ENCODE measurements at regions not wholly inside any gene's neighbourhood (a gene's known extent, or its start where the extent isn't known, plus 50 kb on each side); places are given as distances from the start of the nearest gene placed in this dataset.

DNA sequence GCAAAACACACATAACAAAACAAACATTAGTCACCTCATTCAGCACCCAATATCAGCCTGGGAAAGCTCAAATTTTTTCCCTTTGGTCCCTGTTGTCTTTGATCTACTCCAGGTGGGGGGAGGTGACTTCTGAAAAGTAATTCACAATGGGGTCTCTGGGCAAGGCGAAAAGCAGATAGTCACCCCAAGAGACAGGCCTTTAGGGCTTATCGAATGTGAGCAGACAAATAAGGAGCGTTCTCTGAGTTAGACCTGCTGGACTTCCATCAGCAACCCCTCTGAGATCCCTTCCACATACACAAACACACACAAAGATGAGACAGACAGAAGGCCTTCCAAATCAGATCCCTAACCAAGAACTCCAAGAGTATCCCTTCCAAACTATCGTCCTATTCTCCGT, 171.0 kb upstream of the SMAD3 start:
- Mint-ChIP-seq H3K4me1 (peaks cover 0 to 3% (median 0%) of the 10 kb centered on the region in 4 donors), H3K27ac (no peak overlapping the region), H3K36me3 (no peaks in the 10 kb centered on the region), H3K4me3 (no peak overlapping the region), H3K9me3 (peaks cover 0 to 3% (median 0%) of the 10 kb centered on the region in 7 donors), H3K27me3 (no peaks in the 10 kb centered on the region)
- DNase-seq (no peak), ATAC-seq (ENCODE audit: low read depth in 2 of 2) (no peak)
- no peaks in the 10 kb centered on the region for H3K4me1 ChIP-seq (ENCODE audit: control insufficient read depth, insufficient read depth, low read length, poor library complexity, severe bottlenecking)
- H3K27ac ChIP-seq (ENCODE audit: insufficient read depth, low read length, poor library complexity, severe bottlenecking) = no peak overlapping the region
- H3K9me3 ChIP-seq (ENCODE audit: control insufficient read depth in 2 of 2, low read length in 2 of 2) = no peaks in the 10 kb centered on the region
- no peaks in the 10 kb centered on the region for H3K27me3 ChIP-seq (ENCODE audit: control insufficient read depth, insufficient read depth, low read length)
- H3K4me3 ChIP-seq (ENCODE audit: low read depth, low read length) = no peak overlapping the region
- no peaks in the 10 kb centered on the region for H3K36me3 ChIP-seq (ENCODE audit: control insufficient read depth, insufficient read depth, low read length)

DNA sequence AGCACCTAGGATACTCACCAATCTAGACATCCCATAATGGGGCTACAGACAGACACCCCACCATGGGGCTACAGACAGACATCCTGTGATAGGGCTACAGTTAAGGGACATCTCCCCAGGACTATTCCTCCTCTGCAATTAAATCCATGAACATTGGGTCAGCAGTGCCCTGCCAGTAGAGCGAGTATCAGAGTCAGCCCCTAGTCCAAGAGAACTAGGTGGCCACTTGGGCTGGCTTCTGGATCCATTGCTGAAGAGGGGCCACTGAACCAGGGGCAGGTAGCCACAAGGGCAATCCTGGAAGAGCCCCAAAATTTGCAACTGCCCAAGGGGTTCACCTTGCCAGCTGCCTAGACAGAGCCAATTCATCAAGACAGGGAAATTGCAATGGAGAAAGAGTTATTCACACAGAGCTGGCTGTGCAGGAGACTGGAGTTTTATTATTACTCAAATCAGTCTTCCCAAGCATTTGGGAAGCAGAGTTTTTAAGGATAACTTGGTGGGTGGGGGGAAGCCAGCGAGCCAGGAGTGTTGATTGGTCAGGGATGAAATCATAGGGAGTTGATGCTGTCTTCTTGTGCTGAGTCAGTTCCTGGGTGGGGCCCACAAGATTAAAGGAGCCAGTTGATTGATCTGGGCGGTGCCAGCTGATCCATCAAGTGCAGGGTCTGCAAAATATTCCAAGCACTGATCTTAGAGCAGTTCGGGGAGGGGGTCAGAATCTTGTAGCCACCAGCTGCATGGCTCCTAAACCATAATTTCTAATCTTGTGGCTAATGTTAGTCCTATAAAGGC, 170.2 kb upstream of the SMAD3 start:
- no peaks in the 10 kb centered on the region for H3K36me3 Mint-ChIP-seq
- no peak overlapping the region for H3K4me3 Mint-ChIP-seq
- H3K9me3 Mint-ChIP-seq = peaks cover 0 to 3% (median 0%) of the 10 kb centered on the region in 7 donors
- Histone ChIP-seq H3K9me3 (ENCODE audit: control insufficient read depth in 2 of 2, low read length in 2 of 2) (no peaks in the 10 kb centered on the region), H3K27me3 (ENCODE audit: control insufficient read depth, insufficient read depth, low read length) (no peaks in the 10 kb centered on the region), H3K27ac (ENCODE audit: insufficient read depth, low read length, poor library complexity, severe bottlenecking) (no peak overlapping the region), H3K4me3 (ENCODE audit: low read depth, low read length) (no peak overlapping the region), H3K4me1 (ENCODE audit: control insufficient read depth, insufficient read depth, low read length, poor library complexity, severe bottlenecking) (no peaks in the 10 kb centered on the region), H3K36me3 (ENCODE audit: control insufficient read depth, insufficient read depth, low read length) (no peaks in the 10 kb centered on the region)
- no peak for DNase-seq
- no peak for ATAC-seq (ENCODE audit: low read depth in 2 of 2)
- H3K27ac Mint-ChIP-seq = no peak overlapping the region
- H3K27me3 Mint-ChIP-seq = no peaks in the 10 kb centered on the region
- H3K4me1 Mint-ChIP-seq = peaks cover 0 to 3% (median 0%) of the 10 kb centered on the region in 4 donors

DNA sequence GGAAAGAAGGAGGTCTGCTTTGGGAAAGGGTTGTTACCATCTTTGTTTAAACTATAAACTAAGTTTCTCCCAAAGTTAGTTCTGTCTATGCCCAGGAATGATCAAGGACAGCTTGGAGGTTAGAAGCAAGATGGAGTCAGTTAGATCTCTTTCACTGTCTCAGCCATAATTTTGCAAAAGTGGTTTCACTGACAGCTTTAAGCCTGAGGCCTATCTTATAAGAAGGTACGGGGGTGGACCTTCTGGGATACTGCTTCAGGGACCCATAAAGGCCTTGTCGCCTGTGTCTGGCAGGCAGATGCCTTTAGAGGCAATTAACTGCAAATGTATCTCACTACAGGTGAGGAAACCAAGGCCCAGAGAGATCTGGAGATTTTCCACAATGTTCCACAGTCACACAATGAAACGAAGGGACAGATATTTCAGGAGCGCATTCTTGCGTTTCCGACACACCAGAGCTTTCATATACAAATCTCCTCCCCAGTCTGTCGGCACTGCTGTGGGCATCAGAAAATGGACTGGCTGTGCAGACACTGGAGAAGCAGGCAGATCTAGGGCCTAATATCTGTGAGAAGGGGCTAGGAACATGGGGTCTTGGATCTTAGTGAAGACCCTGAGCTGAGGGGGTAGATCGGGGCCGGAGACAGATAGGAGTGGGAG, 169.5 kb upstream of the SMAD3 start:
- Histone ChIP-seq H3K27me3 (ENCODE audit: control insufficient read depth, insufficient read depth, low read length) (no peaks in the 10 kb centered on the region), H3K36me3 (ENCODE audit: control insufficient read depth, insufficient read depth, low read length) (no peaks in the 10 kb centered on the region), H3K4me1 (ENCODE audit: control insufficient read depth, insufficient read depth, low read length, poor library complexity, severe bottlenecking) (no peaks in the 10 kb centered on the region), H3K27ac (ENCODE audit: insufficient read depth, low read length, poor library complexity, severe bottlenecking) (no peak overlapping the region), H3K9me3 (ENCODE audit: control insufficient read depth in 2 of 2, low read length in 2 of 2) (no peaks in the 10 kb centered on the region), H3K4me3 (ENCODE audit: low read depth, low read length) (no peak overlapping the region)
- DNase-seq = no peak
- no peak for ATAC-seq (ENCODE audit: low read depth in 2 of 2)
- Mint-ChIP-seq H3K27me3 (no peaks in the 10 kb centered on the region), H3K36me3 (no peaks in the 10 kb centered on the region), H3K4me3 (no peak overlapping the region), H3K9me3 (peaks cover 0 to 3% (median 0%) of the 10 kb centered on the region in 7 donors), H3K4me1 (peaks cover 0 to 3% (median 0%) of the 10 kb centered on the region in 4 donors), H3K27ac (no peak overlapping the region)

DNA sequence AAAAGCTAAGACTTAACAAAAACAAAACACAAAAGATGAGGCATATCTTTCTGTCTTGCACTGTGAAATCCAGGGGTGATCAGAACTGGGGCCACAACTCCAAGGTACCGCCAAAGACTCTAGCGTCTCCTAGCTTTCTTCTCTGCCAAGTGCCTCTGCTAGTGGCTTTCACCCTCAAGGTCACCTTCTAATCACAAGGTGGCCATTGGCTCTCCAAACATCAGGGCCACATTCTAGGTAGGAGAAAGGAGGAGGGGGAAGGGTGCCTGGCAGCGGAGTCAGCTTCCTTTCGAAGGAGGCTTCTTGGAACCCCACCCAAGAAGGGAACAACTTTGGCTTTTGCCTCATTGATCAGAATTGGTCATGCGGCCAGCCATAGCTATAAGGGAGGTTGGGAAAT, 168.8 kb upstream of the SMAD3 start:
- H3K27me3 Mint-ChIP-seq = no peaks in the 10 kb centered on the region
- H3K4me1 Mint-ChIP-seq = peaks cover 0 to 3% (median 0%) of the 10 kb centered on the region in 4 donors
- no peak overlapping the region for H3K4me3 ChIP-seq (ENCODE audit: low read depth, low read length)
- no peaks in the 10 kb centered on the region for H3K36me3 ChIP-seq (ENCODE audit: control insufficient read depth, insufficient read depth, low read length)
- H3K4me1 ChIP-seq (ENCODE audit: control insufficient read depth, insufficient read depth, low read length, poor library complexity, severe bottlenecking) = no peaks in the 10 kb centered on the region
- H3K9me3 Mint-ChIP-seq = peaks cover 0 to 3% (median 0%) of the 10 kb centered on the region in 7 donors
- DNase-seq (no peak), ATAC-seq (ENCODE audit: low read depth in 2 of 2) (no peak)
- H3K36me3 Mint-ChIP-seq = no peaks in the 10 kb centered on the region
- H3K27ac ChIP-seq (ENCODE audit: insufficient read depth, low read length, poor library complexity, severe bottlenecking) = no peak overlapping the region
- no peak overlapping the region for H3K4me3 Mint-ChIP-seq
- H3K27ac Mint-ChIP-seq = no peak overlapping the region
- H3K9me3 ChIP-seq (ENCODE audit: control insufficient read depth in 2 of 2, low read length in 2 of 2) = no peaks in the 10 kb centered on the region
- H3K27me3 ChIP-seq (ENCODE audit: control insufficient read depth, insufficient read depth, low read length) = no peaks in the 10 kb centered on the region

DNA sequence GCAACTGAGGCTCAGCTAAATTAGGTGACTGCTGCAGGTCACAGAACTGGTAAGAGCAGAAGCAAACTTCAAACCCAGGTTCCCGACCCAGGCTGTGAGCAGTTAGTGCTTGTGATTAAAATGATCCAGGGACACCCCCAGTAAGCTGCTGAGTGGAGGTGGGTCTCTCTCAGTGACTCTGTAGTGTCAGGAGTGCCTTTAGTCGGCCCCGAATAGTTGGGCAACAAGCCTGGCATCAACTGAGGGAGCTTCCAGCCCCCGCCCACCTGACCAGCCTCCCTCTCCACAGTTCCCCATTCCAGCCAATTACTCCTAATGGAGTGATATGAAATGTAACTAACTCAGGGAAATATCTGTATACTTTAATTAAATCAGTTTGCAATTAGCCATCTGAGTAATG, 168.0 kb upstream of the SMAD3 start:
- ATAC-seq (ENCODE audit: low read depth in 2 of 2) = no peak
- Mint-ChIP-seq H3K36me3 (no peaks in the 10 kb centered on the region), H3K9me3 (peaks cover 0 to 3% (median 0%) of the 10 kb centered on the region in 7 donors), H3K27me3 (no peaks in the 10 kb centered on the region), H3K27ac (no peak overlapping the region), H3K4me3 (no peak overlapping the region), H3K4me1 (peaks cover 0 to 3% (median 0%) of the 10 kb centered on the region in 4 donors)
- no peaks in the 10 kb centered on the region for H3K36me3 ChIP-seq (ENCODE audit: control insufficient read depth, insufficient read depth, low read length)
- H3K4me1 ChIP-seq (ENCODE audit: control insufficient read depth, insufficient read depth, low read length, poor library complexity, severe bottlenecking) = no peaks in the 10 kb centered on the region
- no peak for DNase-seq
- no peak overlapping the region for H3K27ac ChIP-seq (ENCODE audit: insufficient read depth, low read length, poor library complexity, severe bottlenecking)
- no peaks in the 10 kb centered on the region for H3K9me3 ChIP-seq (ENCODE audit: control insufficient read depth in 2 of 2, low read length in 2 of 2)
- H3K4me3 ChIP-seq (ENCODE audit: low read depth, low read length) = no peak overlapping the region
- no peaks in the 10 kb centered on the region for H3K27me3 ChIP-seq (ENCODE audit: control insufficient read depth, insufficient read depth, low read length)

DNA sequence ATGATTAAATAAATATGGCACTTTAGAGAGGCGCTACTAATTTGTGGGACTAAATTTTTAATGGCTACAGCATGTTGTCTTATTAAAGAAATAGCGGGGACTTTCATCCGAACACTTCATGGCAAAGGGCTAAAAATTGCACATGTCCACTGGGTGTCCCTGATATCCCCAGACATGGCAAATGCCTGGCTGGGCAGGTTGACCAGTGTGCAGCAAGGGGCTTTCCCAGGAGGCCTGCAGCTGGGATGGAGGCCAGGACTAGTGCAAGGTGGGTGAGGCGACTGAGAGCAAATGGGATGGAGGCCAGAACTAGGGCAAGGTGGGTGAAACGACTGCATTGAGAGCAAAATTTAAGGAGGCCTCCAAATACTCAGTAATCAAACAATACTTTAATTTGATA, 167.4 kb upstream of the SMAD3 start:
- peaks cover 0 to 3% (median 0%) of the 10 kb centered on the region in 4 donors for H3K4me1 Mint-ChIP-seq
- peaks cover 0 to 3% (median 0%) of the 10 kb centered on the region in 7 donors for H3K9me3 Mint-ChIP-seq
- Histone ChIP-seq H3K27me3 (ENCODE audit: control insufficient read depth, insufficient read depth, low read length) (no peaks in the 10 kb centered on the region), H3K9me3 (ENCODE audit: control insufficient read depth in 2 of 2, low read length in 2 of 2) (no peaks in the 10 kb centered on the region), H3K4me3 (ENCODE audit: low read depth, low read length) (no peak overlapping the region), H3K4me1 (ENCODE audit: control insufficient read depth, insufficient read depth, low read length, poor library complexity, severe bottlenecking) (no peaks in the 10 kb centered on the region), H3K27ac (ENCODE audit: insufficient read depth, low read length, poor library complexity, severe bottlenecking) (no peak overlapping the region), H3K36me3 (ENCODE audit: control insufficient read depth, insufficient read depth, low read length) (no peaks in the 10 kb centered on the region)
- DNase-seq (no peak), ATAC-seq (ENCODE audit: low read depth in 2 of 2) (no peak)
- H3K4me3 Mint-ChIP-seq = no peak overlapping the region
- peak overlapping the region in 1 of 3 donors; percentile 38 for H3K27ac Mint-ChIP-seq
- no peaks in the 10 kb centered on the region for H3K36me3 Mint-ChIP-seq
- H3K27me3 Mint-ChIP-seq = peaks cover 1% of the 10 kb centered on the region

DNA sequence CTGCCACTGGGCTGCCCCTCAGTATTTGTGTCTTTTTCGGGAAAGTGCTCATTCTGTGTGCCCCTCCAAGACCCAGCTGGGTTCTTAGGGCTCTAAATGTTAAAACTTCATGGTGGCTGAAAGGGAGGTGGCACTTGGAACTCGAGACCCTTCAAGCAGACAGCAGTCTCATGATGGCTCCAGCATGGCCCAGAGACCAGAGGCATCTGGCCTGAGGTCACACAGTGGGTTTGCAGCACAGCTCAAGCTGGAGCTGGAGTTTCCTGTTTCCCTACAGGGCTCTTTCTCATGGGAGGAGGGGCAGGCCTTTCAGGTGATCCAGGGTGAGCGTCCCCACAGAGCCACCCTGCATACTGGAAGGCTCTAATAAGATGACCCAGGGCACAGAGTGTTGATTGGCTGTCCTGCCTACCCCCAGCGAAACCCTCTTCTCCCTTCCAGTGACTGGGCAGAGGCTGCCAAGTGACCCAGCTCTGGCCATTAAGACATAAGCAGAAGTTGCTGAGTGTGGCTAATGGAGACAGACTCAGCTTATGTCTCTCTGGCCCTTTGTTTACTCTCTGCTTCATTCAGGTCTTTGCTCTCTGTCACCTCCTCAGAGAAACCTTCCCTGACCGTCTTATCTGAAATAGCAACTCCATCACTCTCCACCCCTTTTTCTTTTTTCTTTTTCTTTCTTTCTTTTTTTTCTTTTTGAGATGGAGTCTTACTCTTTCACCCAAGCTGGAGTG, 166.6 kb upstream of the SMAD3 start:
- Mint-ChIP-seq H3K27ac (no peak overlapping the region), H3K4me1 (peaks cover 1 to 3% (median 2%) of the 10 kb centered on the region in 4 donors), H3K9me3 (peaks cover 0 to 3% (median 0%) of the 10 kb centered on the region in 7 donors), H3K4me3 (no peak overlapping the region), H3K27me3 (peaks cover 10% of the 10 kb centered on the region), H3K36me3 (no peaks in the 10 kb centered on the region)
- Histone ChIP-seq H3K27me3 (ENCODE audit: control insufficient read depth, insufficient read depth, low read length) (no peaks in the 10 kb centered on the region), H3K27ac (ENCODE audit: insufficient read depth, low read length, poor library complexity, severe bottlenecking) (no peak overlapping the region), H3K9me3 (ENCODE audit: control insufficient read depth in 2 of 2, low read length in 2 of 2) (no peaks in the 10 kb centered on the region), H3K36me3 (ENCODE audit: control insufficient read depth, insufficient read depth, low read length) (no peaks in the 10 kb centered on the region), H3K4me3 (ENCODE audit: low read depth, low read length) (no peak overlapping the region), H3K4me1 (ENCODE audit: control insufficient read depth, insufficient read depth, low read length, poor library complexity, severe bottlenecking) (no peaks in the 10 kb centered on the region)
- no peak for ATAC-seq (ENCODE audit: low read depth in 2 of 2)
- no peak for DNase-seq

All from CD4-positive, CD25-positive, alpha-beta regulatory T cell (primary cell).